Liver (tissue), 8 donors: ENCODE measurements at regions not wholly inside any gene's neighbourhood (a gene's known extent, or its start where the extent isn't known, plus 50 kb on each side); places are given as distances from the start of the nearest gene placed in this dataset. TPM values are rescaled to one million over a fixed set of nuclear protein-coding genes. Genes with fewer than 3 reads are reported as not detected.

Experiments
- DNase-seq: peaks from one replicate; pipeline ENCODE4 v3.0.0-alpha.2; 2017; ENCODE audit warnings: low spot score
- H3K27ac ChIP-seq, 2 donors: one replicate each; pipeline ENCODE4 v1.7.0; 2013; ENCODE audit warnings: inconsistent platforms in 2 of 2, low read length in 2 of 2, control low read depth in 1 of 2, low read depth in 1 of 2, mild to moderate bottlenecking in 1 of 2
- H3K27me3 ChIP-seq, 4 donors: one replicate each; pipeline versions ENCODE4 v1.6.1 to v1.7.0; 2013; ENCODE audit warnings: low read length in 3 of 4, inconsistent platforms in 1 of 4, mild to moderate bottlenecking in 1 of 4, moderate library complexity in 1 of 4; ENCODE audit not compliant: control insufficient read depth in 4 of 4, insufficient read depth in 4 of 4
- H3K36me3 ChIP-seq, 4 donors: one replicate each; pipeline versions ENCODE4 v1.6.1 to v1.7.0; 2013; ENCODE audit warnings: low read length in 3 of 4, mild to moderate bottlenecking in 3 of 4, low read depth in 1 of 4, moderate library complexity in 1 of 4; ENCODE audit not compliant: control insufficient read depth in 4 of 4, insufficient read depth in 3 of 4
- H3K4me1 ChIP-seq, 4 donors: one replicate each; pipeline versions ENCODE4 v1.6.1 to v1.7.0; 2013; ENCODE audit warnings: low read length in 3 of 4, mild to moderate bottlenecking in 3 of 4, moderate library complexity in 1 of 4; ENCODE audit not compliant: control insufficient read depth in 4 of 4, insufficient read depth in 4 of 4
- H3K4me3 ChIP-seq, 3 donors: one replicate each; pipeline versions ENCODE4 v1.6.1 to v1.7.0; 2013; ENCODE audit warnings: low read length in 3 of 3, control low read depth in 1 of 3, low read depth in 1 of 3, mild to moderate bottlenecking in 1 of 3
- H3K9ac ChIP-seq, 2 donors: one replicate each; pipeline ENCODE4 v1.7.0; 2013; ENCODE audit warnings: low read length in 2 of 2, mild to moderate bottlenecking in 2 of 2, moderate library complexity in 2 of 2, control low read depth in 1 of 2, low read depth in 1 of 2
- H3K9me3 ChIP-seq, 4 donors: one replicate each; pipeline versions ENCODE4 v1.6.1 to v1.7.0; 2013; ENCODE audit warnings: low read length in 3 of 4; ENCODE audit not compliant: control insufficient read depth in 4 of 4
- HNF4A ChIP-seq, 2 donors: conservative IDR thresholded peaks; 2 replicates each; pipeline ENCODE4 v1.6.1; 2016; ENCODE audit warnings: antibody characterized with exemption in 2 of 2, mild to moderate bottlenecking in 2 of 2
- WGBS: extraction: QIAGEN DNeasy Blood & Tissue Kit; methylation state at CpG from one replicate; pipeline ENCODE4 v1.1.7; 2013; 5-methylcytosine and 5-hydroxymethylcytosine counted together
- small RNA-seq: library from RNA; depleted of rRNA; stranded (forward); fragments of <200 nt; gene quantifications from one replicate; pipeline ENCODE3, GENCODE V24; 2014
- donor health status: healthy.
- donor health status: healthy.
- donor health status: healthy.
- donor health status: healthy.

- no peak for TF ChIP-seq HNF4A (conservative IDR thresholded peaks at IDR 0.05)
- Histone ChIP-seq H3K9ac (no peak overlapping the region), H3K27ac (no peak overlapping the region), H3K9me3 (no peaks in the 10 kb centered on the region), H3K4me3 (no peak overlapping the region), H3K36me3 (no peaks in the 10 kb centered on the region), H3K27me3 (no peaks in the 10 kb centered on the region), H3K4me1 (no peaks in the 10 kb centered on the region)
- DNase-seq = no peak
- 82% methylated on average over 4 of the region's 4 CpGs for WGBS
Observed at GRCh38 chr11:90274362-90274761, 51.5 kb upstream of the CHORDC1 start.

Small RNA genes lying in the stretch of these regions (small RNA-seq; reads per million reads assigned to genes)
- gene AP001002.3 (not detected), gene MIR1261 (not detected), gene MIR4490 (not detected)
